IMR-90 (cell line): ENCODE measurements at regions not wholly inside any gene's neighbourhood (a gene's known extent, or its start where the extent isn't known, plus 50 kb on each side); places are given as distances from the start of the nearest gene placed in this dataset.

Experiments
- ATAC-seq: fragments of 200-7000 bp; cut with Tn5 transposase; 2 replicates; pipeline ENCODE4 v1.9.1; 2020; ENCODE audit warnings: low read depth, mild to moderate bottlenecking, moderate library complexity
- BruUV-seq: library from RNA; stranded (reverse); fragments of 400-500 nt; replicated peaks from 2 replicates; lab custom pipeline; 2021; lab: Mats Ljungman, UMichigan
- CTCF ChIA-PET: fragments of 300-600 bp; formaldehyde crosslinking; extraction: SDS; loops from one replicate; lab custom pipeline; 2021; ENCODE audit warnings: antibody characterized with exemption; lab: Yijun Ruan, JAX
- POLR2A ChIA-PET: fragments of 300-600 bp; sonication (Branson Sonifier 250); formaldehyde crosslinking; loops from one replicate; lab custom pipeline; 2022; ENCODE audit warnings: antibody characterized with exemption; ENCODE audit not compliant: unreplicated experiment; lab: Charles Lee
- DNase-seq: peaks from one replicate; pipeline ENCODE4 v3.0.0; 2013
- H2AFZ ChIP-seq: replicated peaks from 2 replicates; pipeline ENCODE3; 2013; ENCODE audit warnings: low read length, mild to moderate bottlenecking; ENCODE audit not compliant: poor library complexity
- H2AK5ac ChIP-seq: 2 replicates; pipeline ENCODE4 v1.6.1; 2013; ENCODE audit warnings: low read depth, low read length, inconsistent platforms
- H2AK9ac ChIP-seq: replicated peaks from 2 replicates; pipeline ENCODE3; 2013; ENCODE audit warnings: mild to moderate bottlenecking, low read depth, low read length, moderate library complexity; ENCODE audit not compliant: poor library complexity
- H2BK120ac ChIP-seq: 2 replicates; pipeline ENCODE4 v1.6.1; 2013; ENCODE audit warnings: low read depth, low read length, inconsistent platforms
- H2BK15ac ChIP-seq: 3 replicates; pipeline ENCODE4 v1.6.1; 2013; ENCODE audit warnings: low read depth, low read length, inconsistent platforms
- H2BK20ac ChIP-seq: 2 replicates; pipeline ENCODE4 v1.6.1; 2013; ENCODE audit warnings: low read depth, mild to moderate bottlenecking, inconsistent platforms, low read length, moderate library complexity
- H2BK5ac ChIP-seq: 2 replicates; pipeline ENCODE4 v1.6.1; 2013; ENCODE audit warnings: mild to moderate bottlenecking, low read depth, low read length, inconsistent platforms; ENCODE audit not compliant: poor library complexity, severe bottlenecking
- H3K14ac ChIP-seq: replicated peaks from 2 replicates; pipeline ENCODE4 v1.6.1; 2013; ENCODE audit warnings: low read depth, low read length, inconsistent platforms
- H3K18ac ChIP-seq: 2 replicates; pipeline ENCODE4 v1.6.1; 2013; ENCODE audit warnings: low read depth, low read length, control low read depth
- H3K23ac ChIP-seq: 2 replicates; pipeline ENCODE4 v1.6.1; 2013; ENCODE audit warnings: low read depth, low read length, inconsistent platforms
- H3K27ac ChIP-seq: 2 replicates; pipeline ENCODE4 v1.5.1; 2013; ENCODE audit warnings: mild to moderate bottlenecking, control low read depth, low read length; ENCODE audit not compliant: insufficient read depth
- H3K27me3 ChIP-seq: 2 replicates; pipeline ENCODE4 v1.6.1; 2013; ENCODE audit warnings: low read length; ENCODE audit not compliant: control insufficient read depth, insufficient read depth
- H3K36me3 ChIP-seq: 2 replicates; pipeline ENCODE4 v1.6.1; 2013; ENCODE audit warnings: low read length, mixed read lengths; ENCODE audit not compliant: control insufficient read depth, insufficient read depth
- H3K4ac ChIP-seq: 2 replicates; pipeline ENCODE4 v1.6.1; 2013; ENCODE audit warnings: low read depth, low read length, inconsistent platforms
- H3K4me1 ChIP-seq: 2 replicates; pipeline ENCODE4 v1.6.1; 2013; ENCODE audit warnings: low read length, mixed read lengths; ENCODE audit not compliant: control insufficient read depth, insufficient read depth
- H3K4me2 ChIP-seq: 2 replicates; pipeline ENCODE4 v1.6.1; 2013; ENCODE audit warnings: low read depth, mild to moderate bottlenecking, control low read depth, low read length, moderate library complexity
- H3K4me3 ChIP-seq: 2 replicates; pipeline ENCODE4 v1.5.1; 2013; ENCODE audit warnings: low read depth, mild to moderate bottlenecking, control low read depth, low read length, moderate library complexity; ENCODE audit not compliant: insufficient read depth
- H3K56ac ChIP-seq: 2 replicates; pipeline ENCODE4 v1.6.1; 2013; ENCODE audit warnings: low read length, inconsistent platforms; ENCODE audit not compliant: insufficient read depth; ENCODE audit errors: extremely low read depth
- H3K79me1 ChIP-seq, 2 experiments: 2 replicates each; pipeline ENCODE4 v1.6.1; 2013; ENCODE audit warnings: low read length in 2 of 2, inconsistent platforms in 1 of 2, low read depth in 1 of 2
- H3K9ac ChIP-seq: 2 replicates; pipeline ENCODE4 v1.6.1; 2013; ENCODE audit warnings: low read depth, low read length, control low read depth
- H3K9me1 ChIP-seq: 2 replicates; pipeline ENCODE4 v1.6.1; 2013; ENCODE audit warnings: low read length, inconsistent platforms; ENCODE audit not compliant: insufficient read depth
- H3K9me3 ChIP-seq: 2 replicates; pipeline ENCODE4 v1.6.1; 2013; ENCODE audit warnings: low read length; ENCODE audit not compliant: control insufficient read depth, insufficient read depth
- H4K20me1 ChIP-seq: 2 replicates; pipeline ENCODE4 v1.6.1; 2013; ENCODE audit warnings: low read length, inconsistent platforms; ENCODE audit not compliant: insufficient read depth
- H4K5ac ChIP-seq: 2 replicates; pipeline ENCODE4 v1.6.1; 2013; ENCODE audit warnings: mild to moderate bottlenecking, low read depth, low read length, control low read depth
- H4K8ac ChIP-seq, 2 experiments: 2 replicates each; pipeline ENCODE4 v1.6.1; 2013; ENCODE audit warnings: low read depth in 2 of 2, low read length in 2 of 2, control low read depth in 1 of 2, inconsistent platforms in 1 of 2
- H4K91ac ChIP-seq: 2 replicates; pipeline ENCODE4 v1.6.1; 2013; ENCODE audit warnings: low read depth, low read length, inconsistent platforms; ENCODE audit not compliant: insufficient read depth
- CEBPB ChIP-seq: IDR thresholded peaks from 2 replicates; pipeline ENCODE4 v1.6.1; 2012; ENCODE audit warnings: low read depth, low read length, improper control_type of control experiment
- CHD1 ChIP-seq: IDR thresholded peaks from 2 replicates; pipeline ENCODE4 v1.6.1; 2012; ENCODE audit warnings: low read depth, low read length, improper control_type of control experiment
- FOS ChIP-seq: fragments of 150-350 bp; IDR thresholded peaks from 2 replicates; pipeline ENCODE4 v1.6.1; 2016; ENCODE audit warnings: low read depth, low read length
- MAFK ChIP-seq: IDR thresholded peaks from 2 replicates; pipeline ENCODE4 v1.6.1; 2012; ENCODE audit warnings: low read depth, low read length, improper control_type of control experiment
- MAZ ChIP-seq: IDR thresholded peaks from 2 replicates; pipeline ENCODE4 v1.6.1; 2012; ENCODE audit warnings: low read depth, mild to moderate bottlenecking, low read length, improper control_type of control experiment, moderate library complexity, borderline replicate concordance
- MXI1 ChIP-seq: IDR thresholded peaks from 2 replicates; pipeline ENCODE4 v1.6.1; 2012; ENCODE audit warnings: low read depth, mild to moderate bottlenecking, low read length, moderate library complexity, borderline replicate concordance
- NFE2L2 ChIP-seq: fragments of 150-350 bp; IDR thresholded peaks from 2 replicates; pipeline ENCODE4 v1.6.1; 2016; ENCODE audit warnings: low read depth, mild to moderate bottlenecking, low read length
- POLR2A ChIP-seq: IDR thresholded peaks from 2 replicates; pipeline ENCODE4 v1.6.1; 2012; ENCODE audit warnings: mild to moderate bottlenecking, low read depth, low read length
- RAD21 ChIP-seq: IDR thresholded peaks from 2 replicates; pipeline ENCODE4 v1.6.1; 2012; ENCODE audit warnings: low read length, improper control_type of control experiment
- RCOR1 ChIP-seq: IDR thresholded peaks from 2 replicates; pipeline ENCODE4 v1.6.1; 2012; ENCODE audit warnings: mild to moderate bottlenecking, low read length, improper control_type of control experiment; ENCODE audit not compliant: insufficient replicate concordance
- RFX5 ChIP-seq: IDR thresholded peaks from 2 replicates; pipeline ENCODE4 v1.8.0; 2012; ENCODE audit warnings: low read depth, mild to moderate bottlenecking, low read length, moderate library complexity
- SMC3 ChIP-seq: fragments of 150-350 bp; IDR thresholded peaks from 2 replicates; pipeline ENCODE4 v1.6.1; 2016; ENCODE audit warnings: low read depth, mild to moderate bottlenecking, antibody characterized with exemption, low read length, moderate library complexity
- WGBS, 2 experiments: methylation state at CpG; one replicate each; pipeline versions ENCODE4 v1.1.5 to v1.1.7; 2013; ENCODE audit warnings: missing lambda C conversion rate in 2 of 2; ENCODE audit not compliant: insufficient read length in 1 of 2; ENCODE audit errors: extremely low coverage in 2 of 2; 5-methylcytosine and 5-hydroxymethylcytosine counted together
- dilution Hi-C: fragments of 300-500 bp; cut with HindIII; formaldehyde crosslinking; loops from one replicate; pipeline ENCODE4 v1.14.3; 2018; ENCODE audit warnings: low sequenced_read_pairs; ENCODE audit not compliant: unreplicated experiment
- in situ Hi-C: fragments of 300-500 bp; cut with MboI; formaldehyde crosslinking; loops from 3 replicates; pipeline ENCODE4 v1.14.3; 2019; ENCODE audit warnings: low sequenced_read_pairs, inconsistent platforms, mixed read lengths
- intact Hi-C: fragments of 100-400 bp; cut with micrococcal nuclease; formaldehyde crosslinking; loops from 2 replicates; pipeline ENCODE4 v1.10.0; 2022
- TF ChIP-seq, protein P1 (sequence below): fragments of 150-350 bp; IDR thresholded peaks from 2 replicates; pipeline ENCODE4 v1.6.1; 2016; ENCODE audit warnings: low read depth, mild to moderate bottlenecking, low read length, moderate library complexity, borderline replicate concordance
- TF ChIP-seq, protein P2 (sequence below): conservative IDR thresholded peaks from 2 replicates; pipeline ENCODE4 v1.5.1; 2012; ENCODE audit warnings: mild to moderate bottlenecking, low read depth, low read length, improper control_type of control experiment
- TF ChIP-seq, protein P3 (sequence below): fragments of 150-350 bp; IDR thresholded peaks from 2 replicates; pipeline ENCODE4 v1.6.1; 2017; ENCODE audit warnings: mild to moderate bottlenecking, antibody characterized with exemption, low read length, low read depth

DNA sequence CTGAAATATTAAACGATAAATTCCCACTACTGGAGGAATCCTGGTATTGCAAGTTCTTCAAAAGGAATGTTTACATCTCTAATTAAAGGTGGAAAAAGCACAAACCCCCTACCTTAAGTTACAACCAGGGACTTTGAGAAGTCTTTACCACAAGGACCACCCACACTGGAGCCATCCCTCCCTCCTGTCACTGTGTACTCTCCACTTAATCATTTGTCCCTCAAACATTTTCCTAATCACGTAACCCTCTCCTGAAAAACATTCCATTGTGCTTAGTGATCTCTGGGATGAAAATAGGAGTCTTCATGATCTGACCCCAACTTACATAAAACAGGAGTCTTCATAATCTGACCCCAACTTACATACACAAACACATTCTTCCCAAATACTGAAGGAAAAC, 85.7 kb downstream of the SUCLG1 start:
- H2AK9ac ChIP-seq = no peak overlapping the region
- WGBS, 2 experiments = no CpG with 5 or more reads among the region's 2 CpGs
- H4K5ac ChIP-seq = no peak overlapping the region
- no peak overlapping the region for H4K91ac ChIP-seq
- POLR2A ChIA-PET = no interaction called here
- H2BK15ac ChIP-seq = no peak overlapping the region
- no TSS peak for BruUV-seq
- H2BK5ac ChIP-seq = no peak overlapping the region
- no peaks in the 10 kb centered on the region for H3K27me3 ChIP-seq
- H3K9ac ChIP-seq = no peak overlapping the region
- H3K79me1 ChIP-seq = no peaks in the 10 kb centered on the region
- no peaks in the 10 kb centered on the region for H3K36me3 ChIP-seq
- H3K18ac ChIP-seq = no peak overlapping the region
- no peak overlapping the region for H4K8ac ChIP-seq
- no peak overlapping the region for H2AFZ ChIP-seq
- H3K14ac ChIP-seq = no peak overlapping the region
- dilution Hi-C loops (no loop called here), in situ Hi-C loops (no loop called here), intact Hi-C loops (no loop called here)
- H3K4me2 ChIP-seq = no peak overlapping the region
- no peak overlapping the region for H3K4me3 ChIP-seq
- TF ChIP-seq MAZ = no peak
- no peak for TF ChIP-seq CHD1
- no peak for TF ChIP-seq MAFK
- no peak for TF ChIP-seq POLR2A
- TF ChIP-seq RCOR1 = no peak
- TF ChIP-seq, protein P1, sequence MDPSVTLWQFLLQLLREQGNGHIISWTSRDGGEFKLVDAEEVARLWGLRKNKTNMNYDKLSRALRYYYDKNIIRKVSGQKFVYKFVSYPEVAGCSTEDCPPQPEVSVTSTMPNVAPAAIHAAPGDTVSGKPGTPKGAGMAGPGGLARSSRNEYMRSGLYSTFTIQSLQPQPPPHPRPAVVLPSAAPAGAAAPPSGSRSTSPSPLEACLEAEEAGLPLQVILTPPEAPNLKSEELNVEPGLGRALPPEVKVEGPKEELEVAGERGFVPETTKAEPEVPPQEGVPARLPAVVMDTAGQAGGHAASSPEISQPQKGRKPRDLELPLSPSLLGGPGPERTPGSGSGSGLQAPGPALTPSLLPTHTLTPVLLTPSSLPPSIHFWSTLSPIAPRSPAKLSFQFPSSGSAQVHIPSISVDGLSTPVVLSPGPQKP = no peak
- no peak for TF ChIP-seq CEBPB
- no peak for TF ChIP-seq FOS
- no peak for TF ChIP-seq SMC3
- no peak for TF ChIP-seq RAD21
- TF ChIP-seq, protein P2, sequence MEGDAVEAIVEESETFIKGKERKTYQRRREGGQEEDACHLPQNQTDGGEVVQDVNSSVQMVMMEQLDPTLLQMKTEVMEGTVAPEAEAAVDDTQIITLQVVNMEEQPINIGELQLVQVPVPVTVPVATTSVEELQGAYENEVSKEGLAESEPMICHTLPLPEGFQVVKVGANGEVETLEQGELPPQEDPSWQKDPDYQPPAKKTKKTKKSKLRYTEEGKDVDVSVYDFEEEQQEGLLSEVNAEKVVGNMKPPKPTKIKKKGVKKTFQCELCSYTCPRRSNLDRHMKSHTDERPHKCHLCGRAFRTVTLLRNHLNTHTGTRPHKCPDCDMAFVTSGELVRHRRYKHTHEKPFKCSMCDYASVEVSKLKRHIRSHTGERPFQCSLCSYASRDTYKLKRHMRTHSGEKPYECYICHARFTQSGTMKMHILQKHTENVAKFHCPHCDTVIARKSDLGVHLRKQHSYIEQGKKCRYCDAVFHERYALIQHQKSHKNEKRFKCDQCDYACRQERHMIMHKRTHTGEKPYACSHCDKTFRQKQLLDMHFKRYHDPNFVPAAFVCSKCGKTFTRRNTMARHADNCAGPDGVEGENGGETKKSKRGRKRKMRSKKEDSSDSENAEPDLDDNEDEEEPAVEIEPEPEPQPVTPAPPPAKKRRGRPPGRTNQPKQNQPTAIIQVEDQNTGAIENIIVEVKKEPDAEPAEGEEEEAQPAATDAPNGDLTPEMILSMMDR = no peak
- TF ChIP-seq NFE2L2 = no peak
- no peak for TF ChIP-seq MXI1
- no peak for TF ChIP-seq RFX5
- TF ChIP-seq, protein P3, sequence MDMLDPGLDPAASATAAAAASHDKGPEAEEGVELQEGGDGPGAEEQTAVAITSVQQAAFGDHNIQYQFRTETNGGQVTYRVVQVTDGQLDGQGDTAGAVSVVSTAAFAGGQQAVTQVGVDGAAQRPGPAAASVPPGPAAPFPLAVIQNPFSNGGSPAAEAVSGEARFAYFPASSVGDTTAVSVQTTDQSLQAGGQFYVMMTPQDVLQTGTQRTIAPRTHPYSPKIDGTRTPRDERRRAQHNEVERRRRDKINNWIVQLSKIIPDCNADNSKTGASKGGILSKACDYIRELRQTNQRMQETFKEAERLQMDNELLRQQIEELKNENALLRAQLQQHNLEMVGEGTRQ = no peak
- H4K20me1 ChIP-seq = no peaks in the 10 kb centered on the region
- H3K56ac ChIP-seq = no peak overlapping the region
- H3K27ac ChIP-seq = no peak overlapping the region
- no peak overlapping the region for H2BK120ac ChIP-seq
- no peak overlapping the region for H3K4ac ChIP-seq
- no peaks in the 10 kb centered on the region for H3K9me1 ChIP-seq
- no peak overlapping the region for H3K23ac ChIP-seq
- no peak overlapping the region for H2BK20ac ChIP-seq
- no peak for ATAC-seq
- H2AK5ac ChIP-seq = no peak overlapping the region
- no peaks in the 10 kb centered on the region for H3K4me1 ChIP-seq
- DNase-seq = peak; percentile 3
- no peaks in the 10 kb centered on the region for H3K9me3 ChIP-seq
- CTCF ChIA-PET = no interaction called here
